Activated CD4-positive, alpha-beta T cell treated with anti-CD3 and anti-CD28 coated beads, Interleukin-2, amount 50 U/mL, for 24 hours (primary cell): ENCODE measurements at regions not wholly inside any gene's neighbourhood (a gene's known extent, or its start where the extent isn't known, plus 50 kb on each side); places are given as distances from the start of the nearest gene placed in this dataset.
"Not testable (repeated sequence)": the region's sequence is repeated elsewhere in the genome, so short reads cannot be mapped to it uniquely, and the experiment has no call there.

Experiments
- DNase-seq, 2 donors: peaks; one replicate each; pipeline ENCODE4 v3.0.0-alpha.2; 2020; ENCODE audit warnings: low read depth in 1 of 2, low spot score in 1 of 2

DNA sequence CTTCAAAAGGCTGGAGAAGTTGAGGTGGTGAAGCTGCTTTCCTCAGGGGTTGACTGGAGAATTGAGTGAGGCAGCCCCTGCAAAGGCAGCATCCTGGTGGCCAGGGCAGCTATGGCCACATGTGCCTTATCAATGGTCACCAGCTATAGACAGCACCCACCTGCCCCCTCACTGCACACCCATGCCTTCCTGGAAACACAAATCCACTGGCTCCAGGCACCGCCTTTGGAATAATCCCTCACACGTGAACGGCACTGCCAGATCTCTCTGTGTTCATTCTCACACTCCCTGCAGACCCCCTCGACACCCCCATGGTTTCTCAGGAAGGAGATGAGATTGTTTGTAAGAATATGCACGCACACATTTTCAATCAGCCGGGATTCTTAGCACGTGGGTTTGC, 1297.8 kb downstream of the TBC1D22A start:
- DNase-seq = no peak

DNA sequence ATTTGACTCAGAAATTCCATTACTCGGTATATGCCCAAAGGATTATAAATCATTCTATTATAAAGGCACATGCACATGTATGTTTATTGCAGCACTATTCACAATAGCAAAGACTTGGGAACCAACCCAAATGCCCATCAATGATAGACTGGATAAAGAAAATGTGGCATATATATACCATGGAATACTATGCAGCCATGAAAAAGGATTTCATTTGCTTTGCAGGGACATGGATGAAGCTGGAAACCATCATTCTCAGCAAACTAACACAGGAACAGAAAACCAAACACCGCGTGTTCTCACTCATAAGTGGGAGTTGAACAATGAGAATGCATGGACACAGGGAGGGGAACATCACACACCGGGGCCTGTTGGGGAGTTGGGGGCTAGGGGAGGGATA, 1297.1 kb downstream of the TBC1D22A start:
- not testable (repeated sequence) for DNase-seq

DNA sequence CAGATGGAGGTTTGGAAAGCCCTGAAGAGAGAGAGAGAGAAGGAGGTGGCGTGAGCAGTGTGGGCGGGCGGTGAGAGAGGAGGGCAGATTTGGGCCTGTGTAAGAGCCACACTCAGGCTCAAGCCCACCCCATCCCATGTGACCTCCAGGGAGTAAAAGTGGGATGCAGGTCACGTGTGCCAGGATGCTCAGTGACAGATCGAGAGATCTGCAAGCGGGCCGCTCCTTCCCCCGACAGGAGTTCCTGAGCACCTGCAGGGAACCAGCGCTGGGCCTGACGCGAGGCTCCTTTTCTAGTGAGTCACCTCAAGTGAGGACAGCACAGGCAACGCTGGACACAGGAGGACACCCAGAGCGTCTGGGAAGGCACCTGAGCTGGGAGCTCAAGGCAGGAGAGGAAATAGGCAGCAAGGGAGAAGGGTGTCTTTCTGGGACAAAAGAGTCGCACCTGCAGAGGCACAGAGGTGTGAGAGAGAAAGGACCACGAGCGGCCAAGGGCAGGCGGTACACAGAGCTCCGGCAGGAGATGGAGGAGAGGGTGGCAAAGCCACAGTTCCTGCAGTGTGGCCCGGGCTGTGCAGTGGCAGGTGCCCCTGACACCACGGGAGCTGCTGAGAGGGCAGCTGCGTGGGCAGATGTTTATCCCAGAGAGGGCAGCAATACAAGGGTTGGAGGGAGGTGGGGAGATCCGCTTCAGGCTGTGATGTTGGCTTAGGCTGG, 1294.8 kb downstream of the TBC1D22A start:
- no peak for DNase-seq

- DNase-seq = no peak
Observed at GRCh38 chr22:48055827-48056226, 1293.4 kb downstream of the TBC1D22A start.

DNA sequence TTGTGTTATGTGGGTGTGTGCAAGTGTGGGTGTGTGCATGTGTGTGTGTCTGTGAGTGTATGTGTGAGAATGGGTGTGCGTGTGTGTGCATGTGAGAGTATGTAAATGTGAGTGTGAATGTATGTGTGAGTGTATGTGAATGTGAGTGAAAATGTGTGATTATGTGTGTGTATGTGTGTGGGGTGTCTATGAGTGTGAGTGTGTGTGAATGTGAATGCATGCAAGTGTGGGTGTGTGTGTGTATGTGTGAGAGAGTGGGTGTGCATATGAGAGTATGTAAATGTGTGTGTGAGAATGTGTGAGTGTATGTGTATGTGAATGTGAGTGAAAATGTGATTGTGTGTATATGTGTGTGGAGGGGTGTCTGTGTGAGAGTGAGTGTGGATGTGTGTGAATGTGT, 1292.7 kb downstream of the TBC1D22A start:
- no peak for DNase-seq

GRCh38 chr22:48054596-48054995, 1292.1 kb downstream of the TBC1D22A start:
- no peak for DNase-seq

- DNase-seq = no peak
Observed at GRCh38 chr22:48053973-48054372, 1291.5 kb downstream of the TBC1D22A start.

DNA sequence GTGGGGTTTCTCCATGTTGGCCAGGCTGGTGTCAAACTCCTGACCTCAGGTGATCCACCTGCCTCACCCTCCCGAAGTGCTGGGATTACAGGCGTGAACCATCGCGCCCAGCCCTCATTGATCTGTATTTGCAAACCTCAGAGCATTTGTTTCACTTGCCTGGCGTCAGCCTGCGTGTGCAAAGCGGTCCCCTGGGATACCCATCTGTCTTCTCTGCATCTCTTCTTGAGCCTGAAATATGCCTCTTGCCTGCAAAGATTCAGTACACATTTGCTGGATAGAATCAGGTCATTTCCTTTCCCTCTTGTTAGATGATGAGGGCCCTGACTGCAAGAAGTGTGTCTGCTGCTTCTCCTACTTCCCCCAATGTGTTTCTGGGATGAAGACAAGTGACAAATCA, 1291.0 kb downstream of the TBC1D22A start:
- no peak for DNase-seq

GRCh38 chr22:48052621-48052890, 1290.1 kb downstream of the TBC1D22A start:
- no peak for DNase-seq

DNA sequence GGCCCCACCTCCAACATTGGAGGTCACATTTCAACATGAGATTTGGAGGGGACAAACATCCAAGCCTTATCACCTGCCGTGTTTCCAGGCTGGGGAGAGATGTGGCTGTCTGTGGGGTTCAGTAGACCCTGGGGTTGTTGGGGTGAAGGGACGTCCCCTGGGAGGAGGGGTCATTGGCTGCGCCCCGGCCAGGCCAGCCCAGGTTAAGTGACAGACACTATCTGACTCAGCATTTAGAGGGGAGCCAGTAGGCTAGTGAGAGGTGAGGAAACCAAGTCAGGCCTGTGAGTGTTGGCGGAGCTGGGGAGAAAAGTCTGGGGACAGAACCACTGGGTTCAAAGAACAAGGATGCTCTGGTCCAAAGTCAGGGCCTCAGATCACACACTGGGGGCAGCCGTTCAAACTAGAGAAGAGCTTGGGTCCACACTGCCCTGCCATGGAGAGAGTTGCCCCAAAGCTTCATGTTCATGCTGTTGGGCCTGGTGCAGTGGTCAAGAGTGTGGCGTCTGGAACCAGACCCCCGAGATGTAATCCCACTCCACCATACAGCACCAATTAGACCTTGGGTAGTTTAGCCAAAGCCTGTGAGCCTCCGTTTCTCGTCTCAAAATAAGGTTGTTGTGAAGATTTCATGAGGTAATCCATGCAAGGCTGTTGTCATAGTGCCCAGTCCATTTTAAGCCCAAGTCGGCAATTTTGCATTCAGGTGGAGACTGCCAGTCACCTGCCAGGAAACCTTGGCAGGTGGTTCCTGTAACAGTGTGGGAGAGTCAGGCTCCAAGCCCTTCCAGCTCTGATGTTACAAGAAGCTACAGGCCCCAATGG, 1289.6 kb downstream of the TBC1D22A start:
- DNase-seq = no peak

DNA sequence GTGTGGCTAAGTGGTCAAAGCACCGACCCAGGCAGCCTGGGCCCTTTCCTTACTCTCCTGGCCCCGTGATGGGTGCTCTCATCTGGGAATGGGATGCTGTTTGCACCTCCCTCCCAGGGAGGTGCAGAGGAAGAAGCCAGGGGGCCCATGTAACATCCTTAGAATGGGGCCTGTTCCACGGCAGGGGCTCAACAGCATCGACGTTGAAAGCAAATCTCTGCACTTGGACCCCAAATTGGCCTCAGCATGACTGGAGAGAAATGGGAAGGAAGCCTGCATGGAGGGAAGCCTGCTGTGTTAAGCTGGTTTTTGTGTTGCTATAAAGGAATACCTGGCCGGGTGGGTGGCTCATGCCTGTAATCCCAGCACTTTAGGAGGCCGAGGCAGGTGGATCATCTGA, 1288.4 kb downstream of the TBC1D22A start:
- DNase-seq = no peak

DNA sequence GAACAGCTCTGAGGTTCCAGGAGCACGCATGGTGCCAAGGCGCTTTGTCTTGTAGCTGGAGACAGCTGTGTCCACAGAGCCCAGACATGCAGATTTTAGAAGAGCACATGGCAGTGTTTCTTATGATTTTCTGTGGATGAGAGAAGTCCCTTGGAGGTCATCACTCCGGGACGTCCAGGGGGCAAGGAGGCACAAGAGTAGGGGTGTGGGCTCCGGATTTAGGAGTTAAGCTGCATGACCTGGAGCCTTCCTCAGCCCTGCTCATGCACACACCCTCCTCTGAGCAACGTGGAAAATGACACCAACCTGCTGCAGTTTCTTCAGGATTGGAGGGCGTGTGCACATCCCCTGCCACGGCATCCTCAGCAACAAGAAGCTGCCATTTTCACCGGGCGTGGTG, 1286.7 kb downstream of the TBC1D22A start:
- no peak for DNase-seq

- no peak for DNase-seq
Observed at GRCh38 chr22:48047722-48048500, 1285.5 kb downstream of the TBC1D22A start.

DNA sequence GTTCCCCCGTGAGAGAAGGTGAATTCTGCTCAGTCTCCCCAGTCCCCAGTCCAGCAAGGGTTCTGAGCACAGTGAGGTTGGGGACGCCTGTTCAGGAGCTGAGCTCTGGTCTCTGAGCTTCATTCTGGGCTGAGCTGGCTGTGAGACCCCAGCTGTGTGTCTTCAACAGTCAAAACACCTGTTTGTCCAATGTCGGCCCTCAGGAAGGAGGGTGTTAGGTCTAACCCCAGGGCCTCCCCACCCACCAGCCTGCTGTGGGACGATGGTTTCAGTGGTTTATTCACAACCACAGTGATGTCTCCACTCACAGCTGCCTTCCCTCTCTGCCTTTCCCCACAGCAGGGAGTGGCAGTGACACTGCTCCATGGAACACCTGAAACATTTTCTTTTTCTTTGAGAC, 1282.9 kb downstream of the TBC1D22A start:
- no peak for DNase-seq

- DNase-seq = no peak
Observed at GRCh38 chr22:48044487-48045060, 1282.1 kb downstream of the TBC1D22A start.

- no peak for DNase-seq
Observed at GRCh38 chr22:48043581-48043980, 1281.1 kb downstream of the TBC1D22A start.

GRCh38 chr22:48042621-48043395, 1280.4 kb downstream of the TBC1D22A start:
- DNase-seq = no peak

GRCh38 chr22:48039326-48039725, 1276.9 kb downstream of the TBC1D22A start:
- no peak for DNase-seq

DNA sequence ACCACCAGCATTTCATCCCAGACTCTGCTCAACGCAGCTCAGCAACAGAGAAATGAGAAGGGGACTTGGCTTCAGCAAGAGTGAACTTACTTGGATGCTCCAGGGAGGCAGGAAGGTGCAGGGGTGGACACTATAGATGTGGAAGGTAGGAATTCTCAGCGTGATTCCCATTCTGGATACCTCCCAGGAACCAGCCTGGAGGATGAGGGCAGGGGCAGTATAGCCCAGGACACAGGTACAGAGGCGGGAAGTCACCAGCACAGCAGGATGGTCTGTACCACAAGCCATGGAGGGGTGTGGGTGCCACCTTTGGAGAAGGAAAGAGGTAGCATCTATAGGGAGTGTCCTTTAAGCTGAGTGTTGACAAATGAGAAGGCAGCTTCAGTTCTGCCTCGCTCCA, 1275.2 kb downstream of the TBC1D22A start:
- no peak for DNase-seq

DNA sequence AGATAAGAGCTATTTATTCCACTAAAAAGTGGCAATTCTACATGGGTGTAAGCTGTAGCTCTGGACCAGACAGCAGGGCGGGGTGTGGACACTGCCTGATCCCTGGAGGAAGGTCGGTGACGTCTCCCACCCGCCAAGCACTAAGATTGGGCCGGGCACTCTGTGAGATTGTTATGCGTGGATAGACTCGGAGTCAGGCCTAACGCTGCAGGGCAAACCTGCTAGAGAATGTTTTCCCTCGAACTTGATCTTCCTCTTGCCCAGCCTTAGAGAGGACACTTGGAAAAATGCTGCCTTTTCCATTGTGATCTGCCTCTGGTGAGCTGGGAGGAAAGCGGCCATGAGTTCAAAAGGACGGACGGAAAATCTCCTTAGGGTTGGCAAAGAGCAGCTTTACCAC, 1273.4 kb downstream of the TBC1D22A start:
- DNase-seq = no peak

- DNase-seq = no peak
Observed at GRCh38 chr22:48031589-48031988, 1269.1 kb downstream of the TBC1D22A start.
